ENCODE measurements at regions not wholly inside any gene's neighbourhood (a gene's known extent, or its start where the extent isn't known, plus 50 kb on each side); places are given as distances from the start of the nearest gene placed in this dataset.

DNA sequence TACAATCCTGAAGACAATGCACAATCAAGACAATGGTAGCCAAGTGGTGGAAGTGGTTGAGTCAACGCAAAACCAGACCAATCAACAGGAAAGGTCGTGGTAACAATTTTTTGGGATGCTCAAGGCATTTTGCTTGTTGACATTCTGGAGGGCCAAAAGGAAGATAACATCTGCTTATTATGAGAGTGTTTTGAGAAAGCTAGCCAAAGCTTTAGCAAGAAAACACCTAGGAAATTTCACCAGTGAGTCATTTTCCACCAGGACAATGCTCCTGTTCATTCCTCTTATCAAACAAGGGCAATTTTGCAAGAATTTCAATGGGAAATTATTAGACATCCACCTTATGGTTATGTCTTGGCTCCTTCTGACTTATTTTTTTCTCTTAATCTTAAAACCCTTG, 1932.2 kb upstream of the RAG2 start:
- Histone ChIP-seq H3K4me3 (replicated peaks in 1 of 2; ENCODE audit: low read depth in 1 of 2, low read length in 2 of 2) (no peak overlapping the region), H3K27ac (ENCODE audit: low read depth, low read length) (no peak overlapping the region), H3K4me1 (ENCODE audit: control insufficient read depth in 1 of 2, insufficient read depth in 2 of 2, low read length in 2 of 2) (no peaks in the 10 kb centered on the region), H3K79me2 (ENCODE audit: insufficient read depth, low read length) (no peaks in the 10 kb centered on the region), H2AFZ (ENCODE audit: low read depth, low read length, poor library complexity, severe bottlenecking) (no peak overlapping the region), H4K20me1 (ENCODE audit: insufficient read depth) (no peaks in the 10 kb centered on the region), H3K4me2 (ENCODE audit: low read length) (no peak overlapping the region), H3K9me3 (ENCODE audit: control insufficient read depth in 1 of 2, insufficient read depth in 1 of 2, low read depth in 1 of 2, low read length in 2 of 2) (peaks cover 1 to 24% of the 10 kb centered on the region in 2 experiments; a peak in 1 of 4 replicates), H3K9ac (ENCODE audit: low read length) (no peak overlapping the region), H3K27me3 (ENCODE audit: insufficient read depth, low read length) (no peaks in the 10 kb centered on the region), H3K36me3 (ENCODE audit: control insufficient read depth in 1 of 2, insufficient read depth in 2 of 2, low read length in 2 of 2) (no peaks in the 10 kb centered on the region), H3K9me2 (ENCODE audit: insufficient read depth) (no peaks in the 10 kb centered on the region)
- ATAC-seq (no peak), DNase-seq (ENCODE audit: low read depth, low spot score) (no peak)
- ChIA-PET RAD21 (ENCODE audit: low non-redundant PET in 1 of 2, low total read pairs in 2 of 2, uncharacterized antibody in 2 of 2, unreplicated experiment in 2 of 2) (no interaction called here), CTCF (no interaction called here), POLR2A (no interaction called here)
- TF ChIP-seq EZH2phosphoT487 (IDR thresholded peaks at IDR 0.05; ENCODE audit: borderline replicate concordance): no peak
- TF ChIP-seq ELF1 (IDR thresholded peaks at IDR 0.05; ENCODE audit: borderline replicate concordance, low read depth): no peak
- no peak for TF ChIP-seq JUND (IDR thresholded peaks at IDR 0.05)
- TF ChIP-seq SIN3A (IDR thresholded peaks at IDR 0.05; ENCODE audit: low read depth): no peak
- TF ChIP-seq, protein P1, sequence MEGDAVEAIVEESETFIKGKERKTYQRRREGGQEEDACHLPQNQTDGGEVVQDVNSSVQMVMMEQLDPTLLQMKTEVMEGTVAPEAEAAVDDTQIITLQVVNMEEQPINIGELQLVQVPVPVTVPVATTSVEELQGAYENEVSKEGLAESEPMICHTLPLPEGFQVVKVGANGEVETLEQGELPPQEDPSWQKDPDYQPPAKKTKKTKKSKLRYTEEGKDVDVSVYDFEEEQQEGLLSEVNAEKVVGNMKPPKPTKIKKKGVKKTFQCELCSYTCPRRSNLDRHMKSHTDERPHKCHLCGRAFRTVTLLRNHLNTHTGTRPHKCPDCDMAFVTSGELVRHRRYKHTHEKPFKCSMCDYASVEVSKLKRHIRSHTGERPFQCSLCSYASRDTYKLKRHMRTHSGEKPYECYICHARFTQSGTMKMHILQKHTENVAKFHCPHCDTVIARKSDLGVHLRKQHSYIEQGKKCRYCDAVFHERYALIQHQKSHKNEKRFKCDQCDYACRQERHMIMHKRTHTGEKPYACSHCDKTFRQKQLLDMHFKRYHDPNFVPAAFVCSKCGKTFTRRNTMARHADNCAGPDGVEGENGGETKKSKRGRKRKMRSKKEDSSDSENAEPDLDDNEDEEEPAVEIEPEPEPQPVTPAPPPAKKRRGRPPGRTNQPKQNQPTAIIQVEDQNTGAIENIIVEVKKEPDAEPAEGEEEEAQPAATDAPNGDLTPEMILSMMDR (IDR thresholded peaks at IDR 0.05 in 2 of 3, conservative IDR thresholded peaks at IDR 0.05 in 1 of 3; ENCODE audit: borderline replicate concordance in 1 of 3, insufficient read depth in 1 of 3, low read depth in 2 of 3, low read length in 2 of 3): no peak
- TF ChIP-seq TCF7L2 (IDR thresholded peaks at IDR 0.05; ENCODE audit: borderline replicate concordance, extremely low read depth, insufficient read depth, insufficient read length): no peak
- no peak for TF ChIP-seq POLR2A (IDR thresholded peaks at IDR 0.05; ENCODE audit: borderline replicate concordance, extremely low read depth, insufficient read depth, insufficient read length)
- TF ChIP-seq SP1 (IDR thresholded peaks at IDR 0.05; ENCODE audit: low read depth): no peak
- TF ChIP-seq, protein P2, sequence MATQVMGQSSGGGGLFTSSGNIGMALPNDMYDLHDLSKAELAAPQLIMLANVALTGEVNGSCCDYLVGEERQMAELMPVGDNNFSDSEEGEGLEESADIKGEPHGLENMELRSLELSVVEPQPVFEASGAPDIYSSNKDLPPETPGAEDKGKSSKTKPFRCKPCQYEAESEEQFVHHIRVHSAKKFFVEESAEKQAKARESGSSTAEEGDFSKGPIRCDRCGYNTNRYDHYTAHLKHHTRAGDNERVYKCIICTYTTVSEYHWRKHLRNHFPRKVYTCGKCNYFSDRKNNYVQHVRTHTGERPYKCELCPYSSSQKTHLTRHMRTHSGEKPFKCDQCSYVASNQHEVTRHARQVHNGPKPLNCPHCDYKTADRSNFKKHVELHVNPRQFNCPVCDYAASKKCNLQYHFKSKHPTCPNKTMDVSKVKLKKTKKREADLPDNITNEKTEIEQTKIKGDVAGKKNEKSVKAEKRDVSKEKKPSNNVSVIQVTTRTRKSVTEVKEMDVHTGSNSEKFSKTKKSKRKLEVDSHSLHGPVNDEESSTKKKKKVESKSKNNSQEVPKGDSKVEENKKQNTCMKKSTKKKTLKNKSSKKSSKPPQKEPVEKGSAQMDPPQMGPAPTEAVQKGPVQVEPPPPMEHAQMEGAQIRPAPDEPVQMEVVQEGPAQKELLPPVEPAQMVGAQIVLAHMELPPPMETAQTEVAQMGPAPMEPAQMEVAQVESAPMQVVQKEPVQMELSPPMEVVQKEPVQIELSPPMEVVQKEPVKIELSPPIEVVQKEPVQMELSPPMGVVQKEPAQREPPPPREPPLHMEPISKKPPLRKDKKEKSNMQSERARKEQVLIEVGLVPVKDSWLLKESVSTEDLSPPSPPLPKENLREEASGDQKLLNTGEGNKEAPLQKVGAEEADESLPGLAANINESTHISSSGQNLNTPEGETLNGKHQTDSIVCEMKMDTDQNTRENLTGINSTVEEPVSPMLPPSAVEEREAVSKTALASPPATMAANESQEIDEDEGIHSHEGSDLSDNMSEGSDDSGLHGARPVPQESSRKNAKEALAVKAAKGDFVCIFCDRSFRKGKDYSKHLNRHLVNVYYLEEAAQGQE (IDR thresholded peaks at IDR 0.05; ENCODE audit: low read depth): no peak
- TF ChIP-seq, protein P3, sequence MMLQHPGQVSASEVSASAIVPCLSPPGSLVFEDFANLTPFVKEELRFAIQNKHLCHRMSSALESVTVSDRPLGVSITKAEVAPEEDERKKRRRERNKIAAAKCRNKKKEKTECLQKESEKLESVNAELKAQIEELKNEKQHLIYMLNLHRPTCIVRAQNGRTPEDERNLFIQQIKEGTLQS (IDR thresholded peaks at IDR 0.05): no peak
- TF ChIP-seq SRF (IDR thresholded peaks at IDR 0.05; ENCODE audit: low read depth): no peak
- no TSS peak for BruUV-seq (replicated peaks)
- intact Hi-C loops (cut with micrococcal nuclease): no loop called here
